ENCODE measurements at regions not wholly inside any gene's neighbourhood (a gene's known extent, or its start where the extent isn't known, plus 50 kb on each side); places are given as distances from the start of the nearest gene placed in this dataset.

DNA sequence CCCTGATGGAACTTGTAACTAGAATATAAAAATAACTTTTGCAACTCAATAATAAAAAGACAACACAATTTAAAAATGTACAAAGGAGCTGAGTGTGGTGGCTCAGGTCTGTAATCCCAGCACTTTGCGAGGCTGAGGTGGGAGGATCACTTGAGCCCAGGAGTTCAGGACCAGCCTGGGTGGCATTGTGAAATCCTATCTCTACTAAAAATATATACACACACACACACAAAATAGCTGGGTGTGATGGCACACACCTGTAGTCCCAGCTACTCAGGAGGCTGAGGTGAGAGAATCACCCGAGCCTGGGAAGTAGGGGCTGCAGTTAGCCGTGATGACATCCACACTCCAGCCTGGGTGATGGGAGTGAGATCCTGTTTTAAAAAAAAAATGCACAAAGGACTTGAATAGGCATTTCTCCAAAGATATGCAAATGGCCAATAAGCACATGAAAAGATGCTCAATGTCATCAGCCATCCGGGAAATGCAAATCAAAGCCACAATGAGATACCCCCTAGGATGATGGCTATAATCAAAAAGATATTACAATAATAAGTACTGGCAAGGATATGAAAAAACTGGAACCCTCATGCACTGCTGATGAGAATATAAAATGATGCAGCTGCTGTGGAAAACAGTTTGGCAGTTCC, 59.8 kb upstream of the SEPTIN5 start:
- no peak overlapping the region for H3K27ac ChIP-seq
- DNase-seq (no peak), ATAC-seq (no peak), FAIRE-seq (no peak)
- H3K4me3 ChIP-seq = no peak overlapping the region
- no peaks in the 10 kb centered on the region for H3K4me1 ChIP-seq
- intact Hi-C loops (cut with DNase I) = no loop called here
- H3K9me3 ChIP-seq = no peaks in the 10 kb centered on the region
- no peaks in the 10 kb centered on the region for H3K27me3 ChIP-seq
- 54 to 56% methylated on average over 4 of the region's 4 CpGs for WGBS, 2 donors
- H3K36me3 ChIP-seq = no peaks in the 10 kb centered on the region
- TF ChIP-seq, protein P1, sequence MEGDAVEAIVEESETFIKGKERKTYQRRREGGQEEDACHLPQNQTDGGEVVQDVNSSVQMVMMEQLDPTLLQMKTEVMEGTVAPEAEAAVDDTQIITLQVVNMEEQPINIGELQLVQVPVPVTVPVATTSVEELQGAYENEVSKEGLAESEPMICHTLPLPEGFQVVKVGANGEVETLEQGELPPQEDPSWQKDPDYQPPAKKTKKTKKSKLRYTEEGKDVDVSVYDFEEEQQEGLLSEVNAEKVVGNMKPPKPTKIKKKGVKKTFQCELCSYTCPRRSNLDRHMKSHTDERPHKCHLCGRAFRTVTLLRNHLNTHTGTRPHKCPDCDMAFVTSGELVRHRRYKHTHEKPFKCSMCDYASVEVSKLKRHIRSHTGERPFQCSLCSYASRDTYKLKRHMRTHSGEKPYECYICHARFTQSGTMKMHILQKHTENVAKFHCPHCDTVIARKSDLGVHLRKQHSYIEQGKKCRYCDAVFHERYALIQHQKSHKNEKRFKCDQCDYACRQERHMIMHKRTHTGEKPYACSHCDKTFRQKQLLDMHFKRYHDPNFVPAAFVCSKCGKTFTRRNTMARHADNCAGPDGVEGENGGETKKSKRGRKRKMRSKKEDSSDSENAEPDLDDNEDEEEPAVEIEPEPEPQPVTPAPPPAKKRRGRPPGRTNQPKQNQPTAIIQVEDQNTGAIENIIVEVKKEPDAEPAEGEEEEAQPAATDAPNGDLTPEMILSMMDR (IDR thresholded peaks at IDR 0.05) = no peak

DNA sequence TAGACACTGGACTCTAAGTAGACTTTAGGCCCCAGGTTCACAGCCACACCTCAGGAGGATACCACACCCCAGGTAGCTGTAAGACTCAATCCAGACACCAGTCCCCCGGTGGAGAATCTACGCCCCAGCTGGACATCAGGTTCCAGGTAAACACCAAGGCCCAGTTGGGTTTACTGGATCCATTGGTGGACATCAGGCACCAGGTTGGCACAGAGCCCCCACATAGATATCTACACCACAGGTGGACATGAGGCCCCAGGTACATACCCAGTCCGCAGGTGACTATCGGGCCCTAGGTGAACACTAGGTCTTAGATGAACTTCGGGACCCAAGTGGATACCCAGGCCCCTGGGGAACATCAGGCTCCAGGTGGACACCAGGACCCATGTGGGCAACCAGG, 58.9 kb upstream of the SEPTIN5 start:
- ATAC-seq = no peak
- DNase-seq = no peak
- no peak for FAIRE-seq
- H3K4me3 ChIP-seq = no peak overlapping the region
- intact Hi-C loops (cut with DNase I) = no loop called here
- no peaks in the 10 kb centered on the region for H3K4me1 ChIP-seq
- 76 to 80% methylated on average over 5 of the region's 5 CpGs for WGBS, 2 donors
- TF ChIP-seq, protein P1 (IDR thresholded peaks at IDR 0.05) = no peak
- no peaks in the 10 kb centered on the region for H3K27me3 ChIP-seq
- H3K27ac ChIP-seq = no peak overlapping the region
- H3K36me3 ChIP-seq = no peaks in the 10 kb centered on the region
- no peaks in the 10 kb centered on the region for H3K9me3 ChIP-seq

DNA sequence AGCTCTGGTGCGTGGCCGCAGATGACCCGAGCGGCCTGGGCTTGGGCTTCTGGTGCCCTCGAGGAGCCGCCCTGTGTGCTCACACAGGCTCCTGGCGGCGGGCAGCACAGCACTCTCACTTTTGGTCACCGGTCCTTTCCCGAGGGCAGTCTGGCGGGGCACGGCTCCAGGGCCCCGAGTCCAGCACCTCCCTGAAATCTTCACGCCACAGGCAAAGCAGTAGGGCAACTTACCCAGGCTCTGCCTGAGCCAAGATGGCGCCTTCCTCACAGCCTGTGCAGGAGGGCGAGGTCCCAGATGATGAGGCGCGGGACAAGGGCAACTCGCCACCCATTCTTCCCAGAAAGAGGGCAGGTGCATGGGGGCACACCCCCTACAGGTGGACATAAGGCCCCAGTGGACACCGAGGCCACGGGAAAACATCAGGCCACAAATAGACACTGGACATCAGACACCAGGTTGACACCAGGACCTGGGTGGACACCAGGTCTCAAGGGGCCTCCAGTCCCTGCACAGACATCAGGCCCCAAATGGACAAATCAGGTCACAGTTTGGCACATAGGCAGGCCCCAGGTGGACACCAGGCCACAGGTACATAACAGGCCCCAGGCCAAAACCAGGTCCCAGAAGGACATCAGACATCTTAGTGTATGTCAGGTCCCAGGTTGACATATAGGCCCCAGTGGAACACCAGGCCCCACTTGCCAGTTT, 57.6 kb upstream of the SEPTIN5 start:
- Histone ChIP-seq H3K4me3 (no peak overlapping the region), H3K9me3 (no peaks in the 10 kb centered on the region), H3K36me3 (no peaks in the 10 kb centered on the region), H3K27me3 (no peaks in the 10 kb centered on the region), H3K27ac (no peak overlapping the region), H3K4me1 (no peaks in the 10 kb centered on the region)
- TF ChIP-seq, protein P1 (IDR thresholded peaks at IDR 0.05) = no peak
- intact Hi-C loops (cut with DNase I) = no loop called here
- FAIRE-seq (no peak), DNase-seq (no peak), ATAC-seq (no peak)
- 94 to 98% methylated on average over 21 of the region's 21 CpGs for WGBS, 2 donors

DNA sequence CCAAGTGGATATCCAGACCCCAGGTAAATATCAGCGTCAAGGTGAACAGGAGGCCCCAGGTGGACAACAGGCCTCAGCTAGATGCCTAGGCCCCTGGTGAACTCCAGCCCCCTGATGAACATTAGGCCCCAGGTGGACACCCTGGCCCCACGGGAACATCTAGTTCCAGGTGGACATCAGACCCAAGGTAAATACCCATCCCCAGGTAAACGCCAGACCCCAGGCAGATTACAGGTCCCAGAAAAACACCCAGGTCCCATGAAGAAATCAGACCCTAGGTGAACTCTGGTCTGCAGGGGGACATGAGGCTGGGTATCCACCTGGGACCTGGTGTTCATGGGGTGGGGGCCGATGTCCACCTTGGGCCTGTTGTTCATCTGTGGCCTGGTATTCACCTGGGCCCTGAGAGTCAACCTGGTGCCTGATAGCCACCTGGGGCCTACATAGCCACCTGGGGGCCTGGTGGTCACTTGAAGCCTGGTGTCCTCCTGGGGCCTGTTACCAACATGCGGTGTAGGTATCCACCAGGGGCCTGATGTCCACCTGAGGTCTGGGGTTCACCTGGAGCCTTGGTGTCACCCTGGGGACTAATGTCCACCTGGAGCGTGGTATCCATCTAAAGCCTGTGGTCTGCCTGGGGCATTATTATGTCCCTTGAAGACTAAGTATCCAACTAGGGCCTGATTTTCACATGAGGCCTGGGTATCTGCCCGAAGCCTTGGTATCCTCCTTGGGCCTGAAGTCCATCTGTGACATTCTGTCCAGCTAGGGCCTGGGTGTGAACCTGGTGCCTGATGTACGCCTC, 56.8 kb upstream of the SEPTIN5 start:
- no peak for ATAC-seq
- Histone ChIP-seq H3K36me3 (no peaks in the 10 kb centered on the region), H3K4me3 (no peak overlapping the region), H3K9me3 (no peaks in the 10 kb centered on the region), H3K27ac (no peak overlapping the region), H3K27me3 (no peaks in the 10 kb centered on the region), H3K4me1 (no peaks in the 10 kb centered on the region)
- no peak for DNase-seq
- intact Hi-C loops (cut with DNase I) = no loop called here
- 89 to 94% methylated on average over 8 of the region's 8 CpGs for WGBS, 2 donors
- FAIRE-seq = no peak
- TF ChIP-seq, protein P1 (IDR thresholded peaks at IDR 0.05) = no peak

Measured in pancreas (tissue), 10 donors.